K562 (cell line): ENCODE measurements at regions not wholly inside any gene's neighbourhood (a gene's known extent, or its start where the extent isn't known, plus 50 kb on each side); places are given as distances from the start of the nearest gene placed in this dataset.

ENCODE experiments used
- CREBBP ChIP-seq: IDR thresholded peaks from one replicate; pipeline ENCODE4 v1.6.1; 2012; ENCODE audit warnings: low read depth, mild to moderate bottlenecking, control low read depth, inconsistent platforms, low read length
- NEUROD1 ChIP-seq: fragments of 150-350 bp; IDR thresholded peaks from 2 replicates; pipeline ENCODE4 v1.6.1; 2014; ENCODE audit warnings: borderline replicate concordance, low read length, low read depth; ENCODE audit not compliant: partially characterized antibody
- PHF8 ChIP-seq: fragments of 200-600 bp; sonication (generic); IDR thresholded peaks from 2 replicates; pipeline ENCODE4 v1.6.1; 2012; ENCODE audit warnings: mixed run types, mild to moderate bottlenecking, inconsistent platforms, low read length, moderate library complexity, borderline replicate concordance
- RB1 ChIP-seq: fragments of 450-650 bp; IDR thresholded peaks from 2 replicates; pipeline ENCODE4 v1.6.1; 2017; ENCODE audit warnings: low read depth, mild to moderate bottlenecking
- TAL1 ChIP-seq: fragments of 450-650 bp; IDR thresholded peaks from 2 replicates; pipeline ENCODE4 v1.6.1; 2016; ENCODE audit warnings: mild to moderate bottlenecking
- TGIF2 ChIP-seq: sonication (generic); formaldehyde crosslinking; IDR thresholded peaks from 2 replicates; pipeline ENCODE4 v1.8.1; 2022; ENCODE audit warnings: mild to moderate bottlenecking, missing genetic modification reagents, moderate library complexity
- TF ChIP-seq, protein P1 (sequence below): fragments of 450-650 bp; IDR thresholded peaks from 2 replicates; pipeline ENCODE4 v1.6.1; 2017; ENCODE audit warnings: antibody characterized with exemption, mild to moderate bottlenecking
- TF ChIP-seq, protein P2 (sequence below), 2 experiments: IDR thresholded peaks in 1 of 2; conservative IDR thresholded peaks in 1 of 2; 2 replicates each; pipeline ENCODE4 v1.6.1; 2016; ENCODE audit warnings: low read depth in 2 of 2, mild to moderate bottlenecking in 1 of 2, missing compliant biosample characterization in 1 of 2, missing genetic modification characterization in 1 of 2, moderate library complexity in 1 of 2
- TF ChIP-seq, protein P3 (sequence below): fragments of 450-650 bp; IDR thresholded peaks from 2 replicates; pipeline ENCODE4 v1.6.1; 2016; ENCODE audit warnings: mild to moderate bottlenecking, moderate library complexity

- TF ChIP-seq, protein P1, sequence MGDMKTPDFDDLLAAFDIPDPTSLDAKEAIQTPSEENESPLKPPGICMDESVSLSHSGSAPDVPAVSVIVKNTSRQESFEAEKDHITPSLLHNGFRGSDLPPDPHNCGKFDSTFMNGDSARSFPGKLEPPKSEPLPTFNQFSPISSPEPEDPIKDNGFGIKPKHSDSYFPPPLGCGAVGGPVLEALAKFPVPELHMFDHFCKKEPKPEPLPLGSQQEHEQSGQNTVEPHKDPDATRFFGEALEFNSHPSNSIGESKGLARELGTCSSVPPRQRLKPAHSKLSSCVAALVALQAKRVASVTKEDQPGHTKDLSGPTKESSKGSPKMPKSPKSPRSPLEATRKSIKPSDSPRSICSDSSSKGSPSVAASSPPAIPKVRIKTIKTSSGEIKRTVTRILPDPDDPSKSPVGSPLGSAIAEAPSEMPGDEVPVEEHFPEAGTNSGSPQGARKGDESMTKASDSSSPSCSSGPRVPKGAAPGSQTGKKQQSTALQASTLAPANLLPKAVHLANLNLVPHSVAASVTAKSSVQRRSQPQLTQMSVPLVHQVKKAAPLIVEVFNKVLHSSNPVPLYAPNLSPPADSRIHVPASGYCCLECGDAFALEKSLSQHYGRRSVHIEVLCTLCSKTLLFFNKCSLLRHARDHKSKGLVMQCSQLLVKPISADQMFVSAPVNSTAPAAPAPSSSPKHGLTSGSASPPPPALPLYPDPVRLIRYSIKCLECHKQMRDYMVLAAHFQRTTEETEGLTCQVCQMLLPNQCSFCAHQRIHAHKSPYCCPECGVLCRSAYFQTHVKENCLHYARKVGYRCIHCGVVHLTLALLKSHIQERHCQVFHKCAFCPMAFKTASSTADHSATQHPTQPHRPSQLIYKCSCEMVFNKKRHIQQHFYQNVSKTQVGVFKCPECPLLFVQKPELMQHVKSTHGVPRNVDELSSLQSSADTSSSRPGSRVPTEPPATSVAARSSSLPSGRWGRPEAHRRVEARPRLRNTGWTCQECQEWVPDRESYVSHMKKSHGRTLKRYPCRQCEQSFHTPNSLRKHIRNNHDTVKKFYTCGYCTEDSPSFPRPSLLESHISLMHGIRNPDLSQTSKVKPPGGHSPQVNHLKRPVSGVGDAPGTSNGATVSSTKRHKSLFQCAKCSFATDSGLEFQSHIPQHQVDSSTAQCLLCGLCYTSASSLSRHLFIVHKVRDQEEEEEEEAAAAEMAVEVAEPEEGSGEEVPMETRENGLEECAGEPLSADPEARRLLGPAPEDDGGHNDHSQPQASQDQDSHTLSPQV = no peak
- no peak for TF ChIP-seq RB1
- TF ChIP-seq PHF8 = no peak
- TF ChIP-seq, protein P2, sequence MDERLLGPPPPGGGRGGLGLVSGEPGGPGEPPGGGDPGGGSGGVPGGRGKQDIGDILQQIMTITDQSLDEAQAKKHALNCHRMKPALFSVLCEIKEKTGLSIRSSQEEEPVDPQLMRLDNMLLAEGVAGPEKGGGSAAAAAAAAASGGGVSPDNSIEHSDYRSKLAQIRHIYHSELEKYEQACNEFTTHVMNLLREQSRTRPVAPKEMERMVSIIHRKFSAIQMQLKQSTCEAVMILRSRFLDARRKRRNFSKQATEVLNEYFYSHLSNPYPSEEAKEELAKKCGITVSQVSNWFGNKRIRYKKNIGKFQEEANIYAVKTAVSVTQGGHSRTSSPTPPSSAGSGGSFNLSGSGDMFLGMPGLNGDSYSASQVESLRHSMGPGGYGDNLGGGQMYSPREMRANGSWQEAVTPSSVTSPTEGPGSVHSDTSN (CRISPR knock-in tag; IDR thresholded peaks at IDR 0.05; ENCODE audit: low read depth) = no peak
- TF ChIP-seq, protein P2 (tag; conservative IDR thresholded peaks at IDR 0.05; ENCODE audit: low read depth) = no peak
- no peak for TF ChIP-seq TAL1
- TF ChIP-seq, protein P3, sequence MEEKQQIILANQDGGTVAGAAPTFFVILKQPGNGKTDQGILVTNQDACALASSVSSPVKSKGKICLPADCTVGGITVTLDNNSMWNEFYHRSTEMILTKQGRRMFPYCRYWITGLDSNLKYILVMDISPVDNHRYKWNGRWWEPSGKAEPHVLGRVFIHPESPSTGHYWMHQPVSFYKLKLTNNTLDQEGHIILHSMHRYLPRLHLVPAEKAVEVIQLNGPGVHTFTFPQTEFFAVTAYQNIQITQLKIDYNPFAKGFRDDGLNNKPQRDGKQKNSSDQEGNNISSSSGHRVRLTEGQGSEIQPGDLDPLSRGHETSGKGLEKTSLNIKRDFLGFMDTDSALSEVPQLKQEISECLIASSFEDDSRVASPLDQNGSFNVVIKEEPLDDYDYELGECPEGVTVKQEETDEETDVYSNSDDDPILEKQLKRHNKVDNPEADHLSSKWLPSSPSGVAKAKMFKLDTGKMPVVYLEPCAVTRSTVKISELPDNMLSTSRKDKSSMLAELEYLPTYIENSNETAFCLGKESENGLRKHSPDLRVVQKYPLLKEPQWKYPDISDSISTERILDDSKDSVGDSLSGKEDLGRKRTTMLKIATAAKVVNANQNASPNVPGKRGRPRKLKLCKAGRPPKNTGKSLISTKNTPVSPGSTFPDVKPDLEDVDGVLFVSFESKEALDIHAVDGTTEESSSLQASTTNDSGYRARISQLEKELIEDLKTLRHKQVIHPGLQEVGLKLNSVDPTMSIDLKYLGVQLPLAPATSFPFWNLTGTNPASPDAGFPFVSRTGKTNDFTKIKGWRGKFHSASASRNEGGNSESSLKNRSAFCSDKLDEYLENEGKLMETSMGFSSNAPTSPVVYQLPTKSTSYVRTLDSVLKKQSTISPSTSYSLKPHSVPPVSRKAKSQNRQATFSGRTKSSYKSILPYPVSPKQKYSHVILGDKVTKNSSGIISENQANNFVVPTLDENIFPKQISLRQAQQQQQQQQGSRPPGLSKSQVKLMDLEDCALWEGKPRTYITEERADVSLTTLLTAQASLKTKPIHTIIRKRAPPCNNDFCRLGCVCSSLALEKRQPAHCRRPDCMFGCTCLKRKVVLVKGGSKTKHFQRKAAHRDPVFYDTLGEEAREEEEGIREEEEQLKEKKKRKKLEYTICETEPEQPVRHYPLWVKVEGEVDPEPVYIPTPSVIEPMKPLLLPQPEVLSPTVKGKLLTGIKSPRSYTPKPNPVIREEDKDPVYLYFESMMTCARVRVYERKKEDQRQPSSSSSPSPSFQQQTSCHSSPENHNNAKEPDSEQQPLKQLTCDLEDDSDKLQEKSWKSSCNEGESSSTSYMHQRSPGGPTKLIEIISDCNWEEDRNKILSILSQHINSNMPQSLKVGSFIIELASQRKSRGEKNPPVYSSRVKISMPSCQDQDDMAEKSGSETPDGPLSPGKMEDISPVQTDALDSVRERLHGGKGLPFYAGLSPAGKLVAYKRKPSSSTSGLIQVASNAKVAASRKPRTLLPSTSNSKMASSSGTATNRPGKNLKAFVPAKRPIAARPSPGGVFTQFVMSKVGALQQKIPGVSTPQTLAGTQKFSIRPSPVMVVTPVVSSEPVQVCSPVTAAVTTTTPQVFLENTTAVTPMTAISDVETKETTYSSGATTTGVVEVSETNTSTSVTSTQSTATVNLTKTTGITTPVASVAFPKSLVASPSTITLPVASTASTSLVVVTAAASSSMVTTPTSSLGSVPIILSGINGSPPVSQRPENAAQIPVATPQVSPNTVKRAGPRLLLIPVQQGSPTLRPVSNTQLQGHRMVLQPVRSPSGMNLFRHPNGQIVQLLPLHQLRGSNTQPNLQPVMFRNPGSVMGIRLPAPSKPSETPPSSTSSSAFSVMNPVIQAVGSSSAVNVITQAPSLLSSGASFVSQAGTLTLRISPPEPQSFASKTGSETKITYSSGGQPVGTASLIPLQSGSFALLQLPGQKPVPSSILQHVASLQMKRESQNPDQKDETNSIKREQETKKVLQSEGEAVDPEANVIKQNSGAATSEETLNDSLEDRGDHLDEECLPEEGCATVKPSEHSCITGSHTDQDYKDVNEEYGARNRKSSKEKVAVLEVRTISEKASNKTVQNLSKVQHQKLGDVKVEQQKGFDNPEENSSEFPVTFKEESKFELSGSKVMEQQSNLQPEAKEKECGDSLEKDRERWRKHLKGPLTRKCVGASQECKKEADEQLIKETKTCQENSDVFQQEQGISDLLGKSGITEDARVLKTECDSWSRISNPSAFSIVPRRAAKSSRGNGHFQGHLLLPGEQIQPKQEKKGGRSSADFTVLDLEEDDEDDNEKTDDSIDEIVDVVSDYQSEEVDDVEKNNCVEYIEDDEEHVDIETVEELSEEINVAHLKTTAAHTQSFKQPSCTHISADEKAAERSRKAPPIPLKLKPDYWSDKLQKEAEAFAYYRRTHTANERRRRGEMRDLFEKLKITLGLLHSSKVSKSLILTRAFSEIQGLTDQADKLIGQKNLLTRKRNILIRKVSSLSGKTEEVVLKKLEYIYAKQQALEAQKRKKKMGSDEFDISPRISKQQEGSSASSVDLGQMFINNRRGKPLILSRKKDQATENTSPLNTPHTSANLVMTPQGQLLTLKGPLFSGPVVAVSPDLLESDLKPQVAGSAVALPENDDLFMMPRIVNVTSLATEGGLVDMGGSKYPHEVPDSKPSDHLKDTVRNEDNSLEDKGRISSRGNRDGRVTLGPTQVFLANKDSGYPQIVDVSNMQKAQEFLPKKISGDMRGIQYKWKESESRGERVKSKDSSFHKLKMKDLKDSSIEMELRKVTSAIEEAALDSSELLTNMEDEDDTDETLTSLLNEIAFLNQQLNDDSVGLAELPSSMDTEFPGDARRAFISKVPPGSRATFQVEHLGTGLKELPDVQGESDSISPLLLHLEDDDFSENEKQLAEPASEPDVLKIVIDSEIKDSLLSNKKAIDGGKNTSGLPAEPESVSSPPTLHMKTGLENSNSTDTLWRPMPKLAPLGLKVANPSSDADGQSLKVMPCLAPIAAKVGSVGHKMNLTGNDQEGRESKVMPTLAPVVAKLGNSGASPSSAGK = no peak
- no peak for TF ChIP-seq NEUROD1
- no peak for TF ChIP-seq CREBBP
- TF ChIP-seq TGIF2 (CRISPR knock-in tag) = no peak
These were observed 159.6 kb upstream of the CADM1 start (continued) for GRCh38 chr11:115663790-115664189.
